ENCODE measurements at regions not wholly inside any gene's neighbourhood (a gene's known extent, or its start where the extent isn't known, plus 50 kb on each side); places are given as distances from the start of the nearest gene placed in this dataset.

GRCh38 chr7:17247357-17247756, 51.1 kb upstream of the AHR start:
- TF ChIP-seq CTCF (IDR thresholded peaks at IDR 0.05) (no peak), POLR2A (IDR thresholded peaks at IDR 0.05) (no peak), EP300 (IDR thresholded peaks at IDR 0.05) (no peak)
